H1 (cell line): ENCODE measurements at regions not wholly inside any gene's neighbourhood (a gene's known extent, or its start where the extent isn't known, plus 50 kb on each side); places are given as distances from the start of the nearest gene placed in this dataset.

Experiments
- CHD7 ChIP-seq: fragments of 300-600 bp; sonication (generic); IDR thresholded peaks from 2 replicates; pipeline ENCODE4 v1.7.1; 2012; ENCODE audit warnings: low read length, moderate library complexity, mild to moderate bottlenecking, inconsistent platforms; ENCODE audit not compliant: insufficient replicate concordance

- no peak for TF ChIP-seq CHD7
These were observed 103.9 kb upstream of the XIRP2 start (continued) for GRCh38 chr2:166784296-166784946.
